HCT116 (cell line): ENCODE measurements at regions not wholly inside any gene's neighbourhood (a gene's known extent, or its start where the extent isn't known, plus 50 kb on each side); places are given as distances from the start of the nearest gene placed in this dataset.

Experiments
- CTCF ChIP-seq, 3 experiments: fragments of 200-600 bp in 1 of 3; sonication (generic) in 1 of 3; IDR thresholded peaks in 2 of 3; conservative IDR thresholded peaks in 1 of 3; 2 replicates each; pipeline ENCODE4 v1.5.1; 2012 to 2017; ENCODE audit warnings: low read depth in 2 of 3, low read length in 2 of 3, antibody characterized with exemption in 1 of 3, borderline replicate concordance in 1 of 3, control low read depth in 1 of 3, mild to moderate bottlenecking in 1 of 3, mixed read lengths in 1 of 3, mixed run types in 1 of 3, moderate library complexity in 1 of 3; ENCODE audit not compliant: insufficient read depth in 1 of 3
- EZH2phosphoT487 ChIP-seq: fragments of 200-600 bp; IDR thresholded peaks from 2 replicates; pipeline ENCODE4 v1.6.1; 2018; ENCODE audit warnings: antibody characterized with exemption, borderline replicate concordance
- POLR2A ChIP-seq: IDR thresholded peaks from 2 replicates; pipeline ENCODE4 v1.7.0; 2011; ENCODE audit warnings: borderline replicate concordance; ENCODE audit not compliant: insufficient read depth, insufficient read length; ENCODE audit errors: extremely low read depth

GRCh38 chr10:2898509-2898860 is 168.9 kb upstream of the PFKP start:
- no peak for TF ChIP-seq POLR2A
- no peak for TF ChIP-seq CTCF (IDR thresholded peaks at IDR 0.05 in 2 of 3, conservative IDR thresholded peaks at IDR 0.05 in 1 of 3; ENCODE audit: borderline replicate concordance in 1 of 3, insufficient read depth in 1 of 3, low read depth in 2 of 3, low read length in 2 of 3)
- no peak for TF ChIP-seq EZH2phosphoT487
